H9 (cell line): ENCODE measurements at regions not wholly inside any gene's neighbourhood (a gene's known extent, or its start where the extent isn't known, plus 50 kb on each side); places are given as distances from the start of the nearest gene placed in this dataset.

Source experiments
- DNase-seq: peaks from one replicate; pipeline ENCODE4 v3.0.0-alpha.2; 2017
- H2AFZ ChIP-seq: one replicate; pipeline ENCODE4 v1.6.1; 2013; ENCODE audit warnings: mild to moderate bottlenecking, low read length, control low read depth, moderate library complexity
- H2AK5ac ChIP-seq: 2 replicates; pipeline ENCODE4 v1.6.1; 2013; ENCODE audit warnings: low read length, control low read depth, mixed read lengths; ENCODE audit not compliant: insufficient read length
- H2BK120ac ChIP-seq: one replicate; pipeline ENCODE4 v1.6.1; 2013; ENCODE audit warnings: low read depth, mild to moderate bottlenecking, low read length, control low read depth, inconsistent platforms; ENCODE audit not compliant: poor library complexity, severe bottlenecking
- H2BK12ac ChIP-seq: 2 replicates; pipeline ENCODE4 v1.6.1; 2013; ENCODE audit warnings: low read length, control low read depth, mixed read lengths, low read depth; ENCODE audit not compliant: insufficient read length
- H2BK15ac ChIP-seq: 2 replicates; pipeline ENCODE4 v1.6.1; 2013; ENCODE audit warnings: low read depth, low read length, control low read depth
- H2BK20ac ChIP-seq: one replicate; pipeline ENCODE4 v1.6.1; 2013; ENCODE audit warnings: low read depth, mild to moderate bottlenecking, low read length, control low read depth, inconsistent platforms; ENCODE audit not compliant: poor library complexity, severe bottlenecking
- H2BK5ac ChIP-seq: 2 replicates; pipeline ENCODE4 v1.6.1; 2013; ENCODE audit warnings: low read length, control low read depth, mixed read lengths; ENCODE audit not compliant: insufficient read length
- H3K14ac ChIP-seq: 2 replicates; pipeline ENCODE4 v1.6.1; 2013; ENCODE audit warnings: low read length, control low read depth; ENCODE audit not compliant: insufficient read depth
- H3K18ac ChIP-seq: 2 replicates; pipeline ENCODE4 v1.6.1; 2013; ENCODE audit warnings: low read depth, mild to moderate bottlenecking, mixed read lengths, low read length, control low read depth; ENCODE audit not compliant: insufficient read length
- H3K23ac ChIP-seq: 2 replicates; pipeline ENCODE4 v1.6.1; 2013; ENCODE audit warnings: low read length, control low read depth, mixed read lengths, low read depth; ENCODE audit not compliant: insufficient read length
- H3K23me2 ChIP-seq: 2 replicates; pipeline ENCODE4 v1.6.1; 2013; ENCODE audit warnings: low read depth, mild to moderate bottlenecking, mixed read lengths, low read length, control low read depth; ENCODE audit not compliant: insufficient read length, poor library complexity, severe bottlenecking
- H3K27ac ChIP-seq: 2 replicates; pipeline ENCODE4 v1.5.1; 2013; ENCODE audit warnings: low read length, control low read depth, mixed read lengths, low read depth; ENCODE audit not compliant: insufficient read length
- H3K27me3 ChIP-seq: 2 replicates; pipeline ENCODE4 v1.6.1; 2013; ENCODE audit warnings: low read length, control low read depth, inconsistent platforms; ENCODE audit not compliant: insufficient read depth
- H3K4ac ChIP-seq: 2 replicates; pipeline ENCODE4 v1.6.1; 2013; ENCODE audit warnings: low read depth, mild to moderate bottlenecking, control low read depth, inconsistent platforms, low read length, moderate library complexity
- H3K4me1 ChIP-seq: 2 replicates; pipeline ENCODE4 v1.6.1; 2013; ENCODE audit warnings: low read length, control low read depth, inconsistent platforms; ENCODE audit not compliant: insufficient read depth
- H3K4me2 ChIP-seq: 2 replicates; pipeline ENCODE4 v1.6.1; 2013; ENCODE audit warnings: low read length, control low read depth, mixed read lengths; ENCODE audit not compliant: insufficient read length, insufficient read depth
- H3K56ac ChIP-seq: 2 replicates; pipeline ENCODE4 v1.6.1; 2013; ENCODE audit warnings: low read depth, mild to moderate bottlenecking, mixed read lengths, low read length, control low read depth; ENCODE audit not compliant: insufficient read length
- H3K79me1 ChIP-seq: 2 replicates; pipeline ENCODE4 v1.6.1; 2013; ENCODE audit warnings: low read depth, mild to moderate bottlenecking, moderate library complexity, low read length, control low read depth, inconsistent platforms; ENCODE audit not compliant: insufficient read depth, poor library complexity, severe bottlenecking
- H3K79me2 ChIP-seq: 2 replicates; pipeline ENCODE4 v1.6.1; 2013; ENCODE audit warnings: low read length, control low read depth, inconsistent platforms; ENCODE audit not compliant: insufficient read depth
- H3K9ac ChIP-seq: 2 replicates; pipeline ENCODE4 v1.6.1; 2013; ENCODE audit warnings: low read length, control low read depth, mixed read lengths; ENCODE audit not compliant: insufficient read length; ENCODE audit errors: extremely low read depth
- H3K9me3 ChIP-seq: one replicate; pipeline ENCODE4 v1.6.1; 2013; ENCODE audit warnings: low read depth, low read length, inconsistent platforms; ENCODE audit not compliant: control insufficient read depth
- H3T11ph ChIP-seq: one replicate; pipeline ENCODE4 v1.6.1; 2013; ENCODE audit warnings: mild to moderate bottlenecking, low read length, control low read depth, inconsistent platforms
- H4K20me1 ChIP-seq: one replicate; pipeline ENCODE4 v1.6.1; 2013; ENCODE audit not compliant: control insufficient read depth, insufficient read length, insufficient read depth
- H4K5ac ChIP-seq: 2 replicates; pipeline ENCODE4 v1.6.1; 2013; ENCODE audit warnings: low read depth, mild to moderate bottlenecking, mixed read lengths, low read length, control low read depth; ENCODE audit not compliant: insufficient read length
- H4K8ac ChIP-seq: replicated peaks from 2 replicates; pipeline ENCODE4 v1.6.1; 2013; ENCODE audit warnings: low read length, control low read depth, mixed read lengths, low read depth; ENCODE audit not compliant: insufficient read length
- H4K91ac ChIP-seq: 2 replicates; pipeline ENCODE4 v1.6.1; 2013; ENCODE audit warnings: low read depth, mild to moderate bottlenecking, moderate library complexity, mixed read lengths, low read length, control low read depth; ENCODE audit not compliant: insufficient read length
- H3K27ac Mint-ChIP-seq, 3 experiments: 2 replicates in 2 of 3; 3 replicates in 1 of 3; pipeline ENCODE4 v1.8.0; 2020 to 2021; ENCODE audit warnings: mixed read lengths in 3 of 3, mild to moderate bottlenecking in 1 of 3, moderate library complexity in 1 of 3
- H3K27me3 Mint-ChIP-seq: 2 replicates; pipeline ENCODE4 v1.8.0; 2021; ENCODE audit warnings: low read depth, mild to moderate bottlenecking, moderate library complexity, mixed read lengths
- H3K36me3 Mint-ChIP-seq, 3 experiments: 2 replicates in 2 of 3; 3 replicates in 1 of 3; pipeline ENCODE4 v1.8.0; 2020 to 2021; ENCODE audit warnings: low read depth in 3 of 3, mixed read lengths in 3 of 3; ENCODE audit not compliant: insufficient read depth in 1 of 3
- H3K4me1 Mint-ChIP-seq, 2 experiments: 2 replicates each; pipeline ENCODE4 v1.8.0; 2020; ENCODE audit warnings: mixed read lengths in 2 of 2
- H3K4me3 Mint-ChIP-seq, 2 experiments: 2 replicates in 1 of 2; 3 replicates in 1 of 2; pipeline ENCODE4 v1.8.0; 2020 to 2021; ENCODE audit warnings: mild to moderate bottlenecking in 2 of 2, mixed read lengths in 2 of 2, moderate library complexity in 1 of 2
- H3K9me3 Mint-ChIP-seq, 2 experiments: 2 replicates in 1 of 2; 3 replicates in 1 of 2; pipeline ENCODE4 v1.8.0; 2020; ENCODE audit warnings: mild to moderate bottlenecking in 2 of 2, mixed read lengths in 2 of 2, moderate library complexity in 1 of 2
- WGBS: extraction: QIAGEN DNeasy Blood & Tissue Kit; methylation state at CpG from one replicate; pipeline ENCODE4 v1.1.7; 2013; ENCODE audit warnings: missing lambda C conversion rate, low lambda C conversion rate, mixed read lengths; ENCODE audit not compliant: insufficient read length; ENCODE audit errors: extremely low coverage; 5-methylcytosine and 5-hydroxymethylcytosine counted together
- TF ChIP-seq, protein P1 (sequence below): fragments of 200-600 bp; sonication (generic); conservative IDR thresholded peaks from 3 replicates; pipeline ENCODE4 v1.8.0; 2021; ENCODE audit warnings: antibody characterized with exemption, mild to moderate bottlenecking

DNA sequence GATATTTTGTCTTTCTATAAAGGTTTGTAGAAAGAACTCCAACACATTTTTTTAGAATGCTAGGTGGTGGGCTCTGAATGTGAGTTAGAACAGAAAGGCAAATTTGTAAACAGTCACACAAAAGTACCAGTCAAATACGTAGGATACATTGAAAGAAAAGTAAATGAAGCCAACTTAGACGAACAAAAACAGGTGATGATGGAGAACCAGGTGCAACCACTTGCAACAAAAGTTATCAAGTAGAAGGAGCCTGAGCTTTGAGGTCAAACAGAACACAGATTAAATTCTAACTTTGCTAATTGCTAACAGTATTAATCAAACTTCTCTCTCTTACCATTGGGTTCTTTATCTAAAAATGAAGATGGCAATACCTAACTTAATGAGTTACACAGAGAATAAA, 62.7 kb upstream of the DAPP1 start:
- Mint-ChIP-seq H3K4me1 (peaks cover 0 to 2% of the 10 kb centered on the region in 2 experiments; a peak in 1 of 4 replicates), H3K36me3 (no peaks in the 10 kb centered on the region), H3K27me3 (no peaks in the 10 kb centered on the region), H3K4me3 (no peak overlapping the region), H3K27ac (no peak overlapping the region), H3K9me3 (no peaks in the 10 kb centered on the region)
- H3K4me1 ChIP-seq = no peaks in the 10 kb centered on the region
- no peak overlapping the region for H3K56ac ChIP-seq
- H3K23me2 ChIP-seq = no peaks in the 10 kb centered on the region
- no peak overlapping the region for H2AK5ac ChIP-seq
- H4K8ac ChIP-seq = no peak overlapping the region
- no peak overlapping the region for H2BK20ac ChIP-seq
- no peaks in the 10 kb centered on the region for H3K9me3 ChIP-seq
- H3K9ac ChIP-seq = no peak overlapping the region
- H2AFZ ChIP-seq = no peak overlapping the region
- DNase-seq = no peak
- no peak overlapping the region for H2BK15ac ChIP-seq
- H2BK120ac ChIP-seq = no peak overlapping the region
- no peaks in the 10 kb centered on the region for H4K20me1 ChIP-seq
- H3K27ac ChIP-seq = no peak overlapping the region
- H3K14ac ChIP-seq = no peak overlapping the region
- no peak overlapping the region for H4K91ac ChIP-seq
- H3K27me3 ChIP-seq = no peaks in the 10 kb centered on the region
- no CpG with 5 or more reads among the region's 2 CpGs for WGBS
- TF ChIP-seq, protein P1, sequence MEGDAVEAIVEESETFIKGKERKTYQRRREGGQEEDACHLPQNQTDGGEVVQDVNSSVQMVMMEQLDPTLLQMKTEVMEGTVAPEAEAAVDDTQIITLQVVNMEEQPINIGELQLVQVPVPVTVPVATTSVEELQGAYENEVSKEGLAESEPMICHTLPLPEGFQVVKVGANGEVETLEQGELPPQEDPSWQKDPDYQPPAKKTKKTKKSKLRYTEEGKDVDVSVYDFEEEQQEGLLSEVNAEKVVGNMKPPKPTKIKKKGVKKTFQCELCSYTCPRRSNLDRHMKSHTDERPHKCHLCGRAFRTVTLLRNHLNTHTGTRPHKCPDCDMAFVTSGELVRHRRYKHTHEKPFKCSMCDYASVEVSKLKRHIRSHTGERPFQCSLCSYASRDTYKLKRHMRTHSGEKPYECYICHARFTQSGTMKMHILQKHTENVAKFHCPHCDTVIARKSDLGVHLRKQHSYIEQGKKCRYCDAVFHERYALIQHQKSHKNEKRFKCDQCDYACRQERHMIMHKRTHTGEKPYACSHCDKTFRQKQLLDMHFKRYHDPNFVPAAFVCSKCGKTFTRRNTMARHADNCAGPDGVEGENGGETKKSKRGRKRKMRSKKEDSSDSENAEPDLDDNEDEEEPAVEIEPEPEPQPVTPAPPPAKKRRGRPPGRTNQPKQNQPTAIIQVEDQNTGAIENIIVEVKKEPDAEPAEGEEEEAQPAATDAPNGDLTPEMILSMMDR = no peak
- H2BK12ac ChIP-seq = no peak overlapping the region
- no peak overlapping the region for H3K4me2 ChIP-seq
- no peaks in the 10 kb centered on the region for H3K79me1 ChIP-seq
- no peak overlapping the region for H4K5ac ChIP-seq
- H2BK5ac ChIP-seq = no peak overlapping the region
- H3K23ac ChIP-seq = no peak overlapping the region
- H3K79me2 ChIP-seq = no peaks in the 10 kb centered on the region
- no peak overlapping the region for H3K18ac ChIP-seq
- H3T11ph ChIP-seq = no peak overlapping the region
- H3K4ac ChIP-seq = no peak overlapping the region
